ENCODE measurements at regions not wholly inside any gene's neighbourhood (a gene's known extent, or its start where the extent isn't known, plus 50 kb on each side); places are given as distances from the start of the nearest gene placed in this dataset.
"Not testable (repeated sequence)": the region's sequence is repeated elsewhere in the genome, so short reads cannot be mapped to it uniquely, and the experiment has no call there.

GRCh38 chr22:10526079-10526478 lies 5001.9 kb upstream of the OR11H1 start:
- not testable (repeated sequence) for H3K4me3 ChIP-seq; H3K27ac ChIP-seq; H3K27me3 ChIP-seq; H3K79me2 ChIP-seq; H3K9me3 ChIP-seq (ENCODE audit: low read depth); H3K4me1 ChIP-seq (ENCODE audit: insufficient read depth); H3K36me3 ChIP-seq (replicated peaks; ENCODE audit: insufficient read depth, low read depth); H2AFZ ChIP-seq; DNase-seq (ENCODE audit: low spot score); H3K4me2 ChIP-seq; H3K9me2 ChIP-seq (replicated peaks; ENCODE audit: insufficient read depth); H4K20me1 ChIP-seq (ENCODE audit: insufficient read depth, poor library complexity, severe bottlenecking)
- WGBS (ENCODE audit: low lambda C conversion rate, missing lambda C conversion rate), result no CpG with 5 or more reads among the region's 54 CpGs

GRCh38 chr22:10531141-10531540 lies 4996.9 kb upstream of the OR11H1 start:
- H4K20me1 ChIP-seq (ENCODE audit: insufficient read depth, poor library complexity, severe bottlenecking); H3K9me2 ChIP-seq (replicated peaks; ENCODE audit: insufficient read depth); H3K4me1 ChIP-seq (ENCODE audit: insufficient read depth); H3K27me3 ChIP-seq; H3K27ac ChIP-seq; H3K4me2 ChIP-seq; DNase-seq (ENCODE audit: low spot score); H3K36me3 ChIP-seq (replicated peaks; ENCODE audit: insufficient read depth, low read depth); H3K9me3 ChIP-seq (ENCODE audit: low read depth); H2AFZ ChIP-seq; H3K4me3 ChIP-seq; H3K79me2 ChIP-seq: not testable (repeated sequence)
- no CpG with 5 or more reads among the region's 4 CpGs for WGBS (ENCODE audit: low lambda C conversion rate, missing lambda C conversion rate)

GRCh38 chr22:10572531-10572930 lies 4955.5 kb upstream of the OR11H1 start:
- H3K27ac ChIP-seq; H3K79me2 ChIP-seq; H3K4me3 ChIP-seq; DNase-seq (ENCODE audit: low spot score); H3K36me3 ChIP-seq (replicated peaks; ENCODE audit: insufficient read depth, low read depth); H3K9me3 ChIP-seq (ENCODE audit: low read depth); H3K9me2 ChIP-seq (replicated peaks; ENCODE audit: insufficient read depth); H4K20me1 ChIP-seq (ENCODE audit: insufficient read depth, poor library complexity, severe bottlenecking); H3K27me3 ChIP-seq; H3K4me1 ChIP-seq (ENCODE audit: insufficient read depth); H3K4me2 ChIP-seq; H2AFZ ChIP-seq: not testable (repeated sequence)
- WGBS (ENCODE audit: low lambda C conversion rate, missing lambda C conversion rate), result no CpG with 5 or more reads among the region's 42 CpGs

- H2AFZ ChIP-seq; H3K79me2 ChIP-seq; DNase-seq (ENCODE audit: low spot score); H3K4me2 ChIP-seq; H3K27ac ChIP-seq; H3K9me3 ChIP-seq (ENCODE audit: low read depth); H4K20me1 ChIP-seq (ENCODE audit: insufficient read depth, poor library complexity, severe bottlenecking); H3K27me3 ChIP-seq; H3K4me3 ChIP-seq; H3K9me2 ChIP-seq (replicated peaks; ENCODE audit: insufficient read depth); H3K36me3 ChIP-seq (replicated peaks; ENCODE audit: insufficient read depth, low read depth); H3K4me1 ChIP-seq (ENCODE audit: insufficient read depth): not testable (repeated sequence)
- WGBS (ENCODE audit: low lambda C conversion rate, missing lambda C conversion rate), result no CpG with 5 or more reads among the region's 2 CpGs
Observed at GRCh38 chr22:10601071-10601470, 4926.9 kb upstream of the OR11H1 start.

- not testable (repeated sequence) for H4K20me1 ChIP-seq (ENCODE audit: insufficient read depth, poor library complexity, severe bottlenecking); H3K36me3 ChIP-seq (replicated peaks; ENCODE audit: insufficient read depth, low read depth); DNase-seq (ENCODE audit: low spot score); H3K27me3 ChIP-seq; H3K4me3 ChIP-seq; H2AFZ ChIP-seq; H3K27ac ChIP-seq; H3K9me3 ChIP-seq (ENCODE audit: low read depth); H3K9me2 ChIP-seq (replicated peaks; ENCODE audit: insufficient read depth); H3K4me2 ChIP-seq; H3K79me2 ChIP-seq; H3K4me1 ChIP-seq (ENCODE audit: insufficient read depth)
- WGBS (ENCODE audit: low lambda C conversion rate, missing lambda C conversion rate), result no CpG with 5 or more reads among the region's 15 CpGs
Observed at GRCh38 chr22:10631961-10632360, 4896.0 kb upstream of the OR11H1 start.

- not testable (repeated sequence) for H3K4me3 ChIP-seq; H3K9me2 ChIP-seq (replicated peaks; ENCODE audit: insufficient read depth); H3K4me2 ChIP-seq; H3K27ac ChIP-seq; H2AFZ ChIP-seq; H3K79me2 ChIP-seq; DNase-seq (ENCODE audit: low spot score); H3K27me3 ChIP-seq; H3K4me1 ChIP-seq (ENCODE audit: insufficient read depth); H4K20me1 ChIP-seq (ENCODE audit: insufficient read depth, poor library complexity, severe bottlenecking); H3K9me3 ChIP-seq (ENCODE audit: low read depth); H3K36me3 ChIP-seq (replicated peaks; ENCODE audit: insufficient read depth, low read depth)
- WGBS (ENCODE audit: low lambda C conversion rate, missing lambda C conversion rate), result no CpG with 5 or more reads among the region's 3 CpGs
Observed at GRCh38 chr22:10635341-10635740, 4892.7 kb upstream of the OR11H1 start.

GRCh38 chr22:10662818-10663217 lies 4865.2 kb upstream of the OR11H1 start:
- not testable (repeated sequence) for H3K79me2 ChIP-seq; H3K9me2 ChIP-seq (replicated peaks; ENCODE audit: insufficient read depth); H3K4me1 ChIP-seq (ENCODE audit: insufficient read depth); H3K9me3 ChIP-seq (ENCODE audit: low read depth); H3K4me3 ChIP-seq; H3K27me3 ChIP-seq; H3K4me2 ChIP-seq; H3K27ac ChIP-seq; H4K20me1 ChIP-seq (ENCODE audit: insufficient read depth, poor library complexity, severe bottlenecking); H3K36me3 ChIP-seq (replicated peaks; ENCODE audit: insufficient read depth, low read depth); H2AFZ ChIP-seq; DNase-seq (ENCODE audit: low spot score)
- WGBS (ENCODE audit: low lambda C conversion rate, missing lambda C conversion rate), result no CpG with 5 or more reads among the region's 14 CpGs

- not testable (repeated sequence) for H3K4me1 ChIP-seq (ENCODE audit: insufficient read depth); H4K20me1 ChIP-seq (ENCODE audit: insufficient read depth, poor library complexity, severe bottlenecking); H3K36me3 ChIP-seq (replicated peaks; ENCODE audit: insufficient read depth, low read depth); H3K4me2 ChIP-seq; DNase-seq (ENCODE audit: low spot score); H3K9me2 ChIP-seq (replicated peaks; ENCODE audit: insufficient read depth); H2AFZ ChIP-seq; H3K9me3 ChIP-seq (ENCODE audit: low read depth); H3K4me3 ChIP-seq; H3K27ac ChIP-seq; H3K79me2 ChIP-seq; H3K27me3 ChIP-seq
- WGBS (ENCODE audit: low lambda C conversion rate, missing lambda C conversion rate), result 53% methylated on average over 4 of the region's 6 CpGs
Observed at GRCh38 chr22:10673065-10673464, 4854.9 kb upstream of the OR11H1 start.

- not testable (repeated sequence) for H3K4me2 ChIP-seq; H3K27me3 ChIP-seq; H3K36me3 ChIP-seq (replicated peaks; ENCODE audit: insufficient read depth, low read depth); H3K4me1 ChIP-seq (ENCODE audit: insufficient read depth); H4K20me1 ChIP-seq (ENCODE audit: insufficient read depth, poor library complexity, severe bottlenecking); DNase-seq (ENCODE audit: low spot score); H3K27ac ChIP-seq; H3K9me2 ChIP-seq (replicated peaks; ENCODE audit: insufficient read depth); H3K4me3 ChIP-seq; H3K79me2 ChIP-seq; H3K9me3 ChIP-seq (ENCODE audit: low read depth); H2AFZ ChIP-seq
- WGBS (ENCODE audit: low lambda C conversion rate, missing lambda C conversion rate), result no CpG with 5 or more reads among the region's 3 CpGs
Observed at GRCh38 chr22:10678720-10679119, 4849.3 kb upstream of the OR11H1 start.
